ENCODE measurements at regions not wholly inside any gene's neighbourhood (a gene's known extent, or its start where the extent isn't known, plus 50 kb on each side); places are given as distances from the start of the nearest gene placed in this dataset.

- TF ChIP-seq CTCF (IDR thresholded peaks at IDR 0.05 in 2 of 3, conservative IDR thresholded peaks at IDR 0.05 in 1 of 3; ENCODE audit: control insufficient read depth in 2 of 3, extremely low read depth in 1 of 3, insufficient read depth in 1 of 3, low read depth in 3 of 3, low read length in 3 of 3) (no peak), TCF3 (IDR thresholded peaks at IDR 0.05; ENCODE audit: borderline replicate concordance, insufficient read depth, low read depth, low read length) (no peak), TARDBP (IDR thresholded peaks at IDR 0.05; ENCODE audit: borderline replicate concordance) (no peak), RCOR1 (conservative IDR thresholded peaks at IDR 0.05; ENCODE audit: low read depth, low read length) (no peak), E2F8 (IDR thresholded peaks at IDR 0.05; ENCODE audit: low read depth, partially characterized antibody) (no peak), RUNX3 (IDR thresholded peaks at IDR 0.05; ENCODE audit: low read length) (no peak), RELA (IDR thresholded peaks at IDR 0.05; ENCODE audit: borderline replicate concordance, partially characterized antibody) (no peak), SUZ12 (IDR thresholded peaks at IDR 0.05; ENCODE audit: unreplicated experiment) (no peak), RFX5 (IDR thresholded peaks at IDR 0.05; ENCODE audit: low read depth, low read length) (no peak), ATF2 (IDR thresholded peaks at IDR 0.05; ENCODE audit: low read length) (no peak), CREM (IDR thresholded peaks at IDR 0.05; ENCODE audit: low read depth) (no peak), RBBP5 (conservative IDR thresholded peaks at IDR 0.05) (no peak)
Measured at GRCh38 chr18:7466190-7466589, 100.9 kb upstream of the PTPRM start.
